ENCODE measurements at regions not wholly inside any gene's neighbourhood (a gene's known extent, or its start where the extent isn't known, plus 50 kb on each side); places are given as distances from the start of the nearest gene placed in this dataset.

DNA sequence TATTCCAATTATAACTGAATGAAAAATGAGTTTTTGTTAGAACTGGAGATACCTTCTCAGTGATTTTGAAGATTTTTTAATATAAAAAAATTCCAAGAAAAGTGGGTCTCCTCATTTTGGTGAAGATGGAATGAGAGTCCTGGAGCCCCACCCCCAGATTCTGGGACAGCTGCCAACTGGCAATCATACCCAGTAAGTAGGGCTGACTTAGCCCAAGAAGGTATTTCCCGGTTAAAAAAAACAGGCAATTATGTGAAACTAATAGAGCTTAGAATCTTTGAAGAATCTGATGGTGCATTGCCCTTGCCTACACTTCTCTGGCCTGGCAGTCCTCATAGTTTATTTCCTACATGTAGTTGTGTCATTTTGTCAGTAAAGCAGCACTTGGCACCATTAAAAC lies 52.8 kb upstream of the VWDE start:
- DNase-seq (ENCODE audit: low spot score) = no peak

GRCh38 chr7:12458520-12459131 lies 55.0 kb upstream of the VWDE start:
- peak; percentile 83 for DNase-seq (ENCODE audit: low spot score)

- no peak for DNase-seq (ENCODE audit: low spot score)
Observed at GRCh38 chr7:12467837-12468236, 64.2 kb upstream of the VWDE start.

DNA sequence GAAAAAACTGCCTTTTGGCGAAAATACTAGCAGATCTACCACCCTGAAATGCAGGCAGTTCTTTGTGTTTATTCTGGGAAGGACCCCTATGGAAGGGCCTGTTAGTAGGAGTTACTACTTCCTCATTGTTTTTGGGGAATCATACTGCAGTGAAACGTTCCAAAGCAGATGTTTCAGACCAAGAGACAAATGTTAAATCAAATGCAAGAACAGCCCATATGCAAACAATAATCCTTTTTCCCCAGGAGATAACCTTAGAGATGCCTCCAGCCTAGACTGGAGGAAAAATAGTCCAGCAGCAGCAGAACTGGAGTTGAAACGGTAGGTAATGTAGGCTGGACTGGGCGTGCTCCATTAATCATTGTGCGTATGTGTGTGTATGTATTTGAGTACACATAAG lies 65.9 kb upstream of the VWDE start:
- no peak for DNase-seq (ENCODE audit: low spot score)

DNA sequence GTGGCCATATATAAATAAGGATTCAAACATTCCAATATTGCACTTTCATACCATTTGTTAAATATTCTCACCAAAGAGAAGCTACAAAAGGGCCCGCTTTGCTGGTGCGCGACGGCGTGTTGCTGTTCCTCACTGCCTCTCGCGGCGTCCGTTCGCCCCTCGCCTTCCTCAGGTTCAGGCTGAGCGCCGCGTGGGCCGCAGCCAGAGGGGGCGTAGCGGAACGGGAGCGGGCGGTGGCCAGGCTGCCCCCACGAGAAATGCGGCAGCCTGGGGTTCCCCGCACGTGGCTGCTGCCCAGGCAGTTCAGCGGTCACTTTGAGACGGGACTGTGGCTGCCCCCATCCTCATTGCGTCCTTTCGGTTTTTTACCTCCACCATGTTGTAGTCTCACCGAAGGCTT lies 67.3 kb upstream of the VWDE start:
- no peak for DNase-seq (ENCODE audit: low spot score)

GRCh38 chr7:12474035-12474434 lies 70.4 kb upstream of the VWDE start:
- no peak for DNase-seq (ENCODE audit: low spot score)

DNA sequence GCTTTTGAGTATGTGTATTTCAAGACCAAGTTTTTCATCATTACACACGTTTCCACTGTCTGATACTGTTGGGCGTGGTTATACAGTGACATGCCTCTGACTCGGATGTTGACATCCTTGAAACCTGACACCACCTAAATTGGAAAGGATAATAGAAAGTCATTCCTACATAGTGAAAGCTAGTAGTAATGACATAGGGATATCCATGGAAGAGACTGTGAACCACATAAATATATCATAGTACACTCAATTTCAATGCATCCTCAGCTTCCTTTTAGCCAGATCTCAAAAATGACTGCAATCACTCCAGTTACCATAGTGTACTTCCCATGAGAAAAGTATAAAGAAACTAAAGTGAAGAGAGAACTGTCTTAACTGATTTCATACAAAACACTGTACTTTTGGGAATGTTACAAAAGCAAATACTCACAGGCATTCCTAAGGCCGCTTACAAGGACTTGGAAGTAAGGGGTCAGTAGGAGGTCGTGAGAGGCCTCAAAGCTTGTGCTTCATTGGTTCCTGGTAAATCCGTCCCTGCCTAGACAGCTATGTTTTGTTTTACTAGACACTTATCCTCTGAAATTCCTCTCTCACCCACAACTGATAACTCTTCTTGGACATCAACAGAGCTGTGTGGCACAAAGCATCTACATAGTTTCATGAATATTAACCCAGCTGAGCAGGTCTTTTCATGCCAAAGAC lies 71.8 kb upstream of the VWDE start:
- no peak for DNase-seq (ENCODE audit: low spot score)

DNA sequence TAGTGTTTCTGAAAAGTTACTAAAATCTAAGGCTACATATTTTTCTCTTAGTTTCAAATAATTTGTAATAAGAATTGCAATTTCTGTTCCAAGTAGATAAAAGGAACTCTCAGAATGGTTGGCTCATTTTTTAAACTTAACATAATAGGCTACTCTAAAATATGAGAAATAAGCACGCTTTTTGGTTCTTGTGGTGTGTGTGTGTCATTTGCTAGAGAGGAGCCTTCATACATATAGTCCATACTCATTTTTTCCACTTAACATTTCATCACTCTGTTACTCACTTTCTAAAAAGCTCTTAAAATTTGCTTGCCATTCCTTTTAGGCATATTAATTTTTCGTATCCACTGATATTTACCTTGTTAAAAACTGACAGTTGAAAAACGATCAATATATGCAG lies 74.0 kb upstream of the VWDE start:
- DNase-seq (ENCODE audit: low spot score) = no peak

DNA sequence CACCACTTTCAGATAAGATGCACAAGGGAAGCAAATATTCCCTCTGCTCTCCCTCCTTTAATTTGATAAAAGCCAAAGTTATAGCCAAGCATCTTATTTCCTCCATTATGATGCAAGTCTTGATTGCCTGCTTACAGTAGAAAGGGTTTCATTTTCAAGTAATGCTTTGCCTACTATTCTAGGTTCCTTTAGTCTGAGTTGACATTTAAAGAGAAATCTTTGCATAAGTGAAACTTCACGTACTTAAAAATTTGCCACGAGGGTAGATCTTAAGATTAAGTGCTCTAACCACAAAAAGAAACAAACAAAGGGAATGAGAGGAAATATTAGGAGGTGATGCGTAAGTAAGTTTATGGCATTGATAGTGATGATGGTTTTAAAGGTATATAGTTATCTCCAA lies 78.1 kb upstream of the VWDE start:
- peak; percentile 31 for DNase-seq (ENCODE audit: low spot score)

DNA sequence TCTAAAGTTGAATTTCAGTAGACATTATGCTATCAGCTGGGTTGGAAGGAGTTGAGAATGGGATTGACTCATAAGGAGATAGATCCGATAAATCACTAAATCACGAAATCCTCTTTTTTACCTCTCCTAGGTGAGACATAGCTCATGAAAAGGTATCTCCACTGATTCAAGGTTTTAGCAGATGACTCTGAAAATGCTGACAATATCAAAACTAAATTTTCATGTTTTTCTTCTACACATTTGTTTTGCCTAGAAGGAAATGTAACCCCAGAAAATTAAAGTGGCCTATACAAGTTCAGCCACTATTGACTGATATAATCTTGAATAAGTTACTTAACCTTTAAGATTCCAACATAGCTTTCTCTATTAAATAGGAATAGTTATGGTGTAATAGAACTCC lies 82.2 kb upstream of the VWDE start:
- no peak for DNase-seq (ENCODE audit: low spot score)

- DNase-seq (ENCODE audit: low spot score) = no peak
Observed at GRCh38 chr7:12488341-12488740, 82.2 kb upstream of the SCIN start.

DNA sequence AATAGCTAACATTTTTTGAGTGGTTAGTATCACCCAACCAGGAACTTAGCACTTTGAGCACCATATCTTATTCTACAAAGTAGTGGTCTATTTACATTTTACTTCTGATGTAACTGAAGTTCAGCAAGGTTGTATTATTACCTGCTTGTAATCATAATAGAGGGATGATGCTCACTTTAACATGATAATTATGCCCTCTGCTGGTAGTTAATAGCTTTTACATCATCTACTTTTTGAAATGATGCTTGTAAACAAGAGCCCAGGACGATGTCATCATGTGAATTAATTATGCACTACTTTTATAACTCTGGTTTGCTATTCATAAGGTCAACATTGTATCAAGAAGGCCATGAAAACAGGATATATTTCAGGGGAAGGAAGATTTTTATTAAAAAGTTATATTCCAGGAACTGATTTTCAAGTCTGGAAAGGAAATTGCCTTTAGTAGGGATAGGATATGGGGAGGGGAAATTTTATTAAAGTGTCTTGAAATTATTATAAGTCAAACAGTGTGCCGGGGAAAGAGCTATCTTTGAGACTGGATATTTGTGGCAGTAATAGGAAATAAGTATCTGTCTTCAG lies 80.3 kb upstream of the SCIN start:
- DNase-seq (ENCODE audit: low spot score) = peak; percentile 69

DNA sequence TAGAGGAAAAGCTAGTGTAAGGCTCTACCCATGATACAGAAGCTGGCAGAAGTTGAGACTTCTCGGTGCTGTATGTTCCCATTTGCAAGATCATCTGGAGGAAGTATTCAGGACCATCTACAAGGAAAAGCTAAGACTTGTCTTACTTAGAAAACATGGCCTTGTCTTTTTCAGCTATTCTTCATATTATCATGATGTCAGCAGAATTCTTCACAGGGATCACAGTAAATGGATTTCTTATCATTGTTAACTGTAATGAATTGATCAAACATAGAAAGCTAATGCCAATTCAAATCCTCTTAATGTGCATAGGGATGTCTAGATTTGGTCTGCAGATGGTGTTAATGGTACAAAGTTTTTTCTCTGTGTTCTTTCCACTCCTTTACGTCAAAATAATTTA lies 79.6 kb upstream of the SCIN start:
- DNase-seq (ENCODE audit: low spot score) = no peak

DNA sequence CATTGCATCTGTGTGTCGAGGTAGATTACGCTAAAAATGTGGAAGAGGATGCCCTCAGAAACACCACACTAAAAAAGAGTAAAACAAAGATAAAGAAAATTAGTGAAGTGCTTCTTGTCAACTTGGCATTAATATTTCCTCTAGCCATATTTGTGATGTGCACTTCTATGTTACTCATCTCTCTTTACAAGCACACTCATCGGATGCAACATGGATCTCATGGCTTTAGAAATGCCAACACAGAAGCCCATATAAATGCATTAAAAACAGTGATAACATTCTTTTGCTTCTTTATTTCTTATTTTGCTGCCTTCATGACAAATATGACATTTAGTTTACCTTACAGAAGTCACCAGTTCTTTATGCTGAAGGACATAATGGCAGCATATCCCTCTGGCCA lies 79.0 kb upstream of the SCIN start:
- no peak for DNase-seq (ENCODE audit: low spot score)

DNA sequence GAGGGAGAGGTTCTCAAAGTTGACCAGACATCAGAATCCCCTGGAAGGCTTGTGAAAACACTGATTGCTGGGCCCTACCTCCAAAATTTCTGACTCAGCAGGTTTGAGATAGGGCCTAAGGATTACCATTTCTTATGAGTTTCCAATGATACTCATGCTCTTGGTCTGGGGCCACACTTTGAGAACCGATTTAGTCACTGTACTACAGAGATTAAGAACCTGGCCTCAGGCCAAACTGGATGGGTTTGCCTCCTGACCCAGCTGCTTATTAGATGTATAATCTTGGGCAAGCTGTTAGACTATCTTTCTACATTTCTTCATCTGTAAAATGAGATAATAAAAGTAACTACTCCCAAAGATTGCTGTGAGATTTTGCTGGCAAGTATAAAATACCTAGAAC lies 77.1 kb upstream of the SCIN start:
- DNase-seq (ENCODE audit: low spot score) = no peak

DNA sequence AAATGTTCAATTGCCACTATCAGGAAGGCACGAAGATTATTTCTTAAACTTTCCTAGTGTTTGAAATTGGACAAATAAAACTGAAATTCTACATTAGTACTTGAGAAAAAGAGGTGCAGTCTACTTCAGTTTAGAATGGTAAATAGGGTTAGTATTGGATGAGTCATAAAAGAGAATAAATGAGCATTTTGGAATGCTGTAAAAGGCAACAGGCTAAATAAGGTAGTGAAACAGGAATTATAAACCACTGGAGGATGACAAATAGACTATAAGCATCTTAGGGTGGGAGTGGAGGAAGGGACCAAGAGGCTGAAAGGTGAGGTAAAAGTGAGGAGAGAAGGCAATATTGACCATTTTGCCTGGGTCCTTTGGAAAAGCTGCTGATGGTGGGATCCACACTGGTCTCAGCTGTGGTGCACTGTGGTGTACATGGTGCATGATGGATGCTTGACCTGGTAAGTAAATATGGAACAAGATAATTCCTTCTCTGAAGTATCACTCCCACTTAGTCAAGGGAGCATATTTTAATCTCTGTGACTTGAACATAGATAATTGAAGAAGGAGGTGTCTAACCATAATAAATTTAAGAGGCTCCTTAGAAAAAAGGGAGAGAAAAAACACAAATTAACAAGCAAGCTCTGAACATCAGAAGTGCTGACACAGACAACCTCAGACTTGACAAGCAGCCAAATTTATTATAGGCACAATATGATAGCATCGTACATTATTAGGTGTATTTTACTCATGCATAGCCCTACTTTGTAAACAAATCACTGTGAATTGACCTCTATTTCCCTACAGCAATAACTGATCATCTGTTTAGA lies 76.4 kb upstream of the SCIN start:
- no peak for DNase-seq (ENCODE audit: low spot score)

DNA sequence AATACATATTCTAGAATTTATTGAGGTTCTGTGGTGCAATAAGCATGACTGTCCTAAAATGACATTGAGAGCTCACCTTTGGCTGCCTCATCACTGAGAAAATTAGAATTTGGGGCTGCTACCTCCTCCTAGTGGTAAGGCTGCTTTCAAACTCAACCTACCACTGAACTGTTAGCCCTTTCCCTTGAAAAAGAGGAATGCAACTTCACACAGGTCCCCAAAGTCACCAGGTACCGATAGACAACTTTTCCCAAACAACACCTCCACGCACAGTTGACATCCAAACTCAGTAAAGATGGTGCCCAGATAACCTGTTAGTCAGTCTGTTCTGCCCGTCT lies 75.9 kb upstream of the SCIN start:
- DNase-seq (ENCODE audit: low spot score) = peak; percentile 15

GRCh38 chr7:12496901-12497674 lies 73.4 kb upstream of the SCIN start:
- DNase-seq (ENCODE audit: low spot score) = peak; percentile 79

GRCh38 chr7:12504149-12504548 lies 66.4 kb upstream of the SCIN start:
- DNase-seq (ENCODE audit: low spot score) = no peak

GRCh38 chr7:12508005-12508404 lies 62.5 kb upstream of the SCIN start:
- no peak for DNase-seq (ENCODE audit: low spot score)

DNA sequence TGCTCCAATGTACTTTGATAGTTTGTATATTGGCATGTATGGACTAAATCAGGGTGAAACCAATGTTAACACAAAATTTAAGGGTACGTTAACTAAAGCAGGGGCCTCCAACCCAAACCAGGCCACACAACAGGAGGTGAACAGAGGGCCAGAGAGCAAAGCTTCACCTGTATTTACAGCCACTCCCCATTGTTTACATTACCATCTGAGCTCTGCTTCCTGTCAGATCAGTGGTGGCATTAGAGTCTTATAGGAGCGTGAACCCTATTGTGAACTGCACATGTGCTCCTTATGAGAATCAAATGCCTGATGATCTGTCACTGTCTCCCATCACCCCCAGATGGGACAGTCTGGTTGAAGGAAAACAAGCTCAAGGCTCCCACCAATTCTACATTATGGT lies 62.0 kb upstream of the SCIN start:
- DNase-seq (ENCODE audit: low spot score) = no peak

GRCh38 chr7:12517451-12517850 lies 53.1 kb upstream of the SCIN start:
- no peak for DNase-seq (ENCODE audit: low spot score)

Data from NAMALWA (cell line).